GM18873 (cell line): ENCODE measurements at regions not wholly inside any gene's neighbourhood (a gene's known extent, or its start where the extent isn't known, plus 50 kb on each side); places are given as distances from the start of the nearest gene placed in this dataset.

Experiments used
- ATAC-seq: cut with Tn5 transposase; IDR thresholded peaks from one replicate; pipeline ENCODE4 v1.9.1; 2021; ENCODE audit warnings: mild to moderate bottlenecking, moderate library complexity, moderate number of reproducible peaks; ENCODE audit not compliant: unreplicated experiment, low FRiP score

DNA sequence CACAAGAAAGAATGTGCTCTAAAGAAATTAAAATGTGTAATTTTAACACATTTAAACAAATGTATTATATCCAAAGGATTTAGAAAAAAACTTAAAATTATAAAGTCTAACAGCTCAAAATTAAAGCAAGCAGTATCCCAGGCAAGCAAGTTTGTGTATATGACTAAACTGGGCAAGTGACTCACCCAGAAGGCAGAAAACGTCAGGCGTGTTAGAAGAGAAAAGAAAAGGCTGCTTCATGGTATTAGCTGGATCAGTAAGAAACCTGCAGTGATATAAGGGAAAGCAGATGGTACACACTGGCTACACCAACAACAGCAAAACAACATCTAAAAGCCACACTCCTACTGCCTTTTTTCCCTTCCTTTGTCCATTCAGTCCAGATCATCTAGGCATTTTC is 250.6 kb upstream of the NDST3 start:
- ATAC-seq, result no peak

- no peak for ATAC-seq
These were observed 250.0 kb upstream of the NDST3 start for GRCh38 chr4:117784266-117784665.

DNA sequence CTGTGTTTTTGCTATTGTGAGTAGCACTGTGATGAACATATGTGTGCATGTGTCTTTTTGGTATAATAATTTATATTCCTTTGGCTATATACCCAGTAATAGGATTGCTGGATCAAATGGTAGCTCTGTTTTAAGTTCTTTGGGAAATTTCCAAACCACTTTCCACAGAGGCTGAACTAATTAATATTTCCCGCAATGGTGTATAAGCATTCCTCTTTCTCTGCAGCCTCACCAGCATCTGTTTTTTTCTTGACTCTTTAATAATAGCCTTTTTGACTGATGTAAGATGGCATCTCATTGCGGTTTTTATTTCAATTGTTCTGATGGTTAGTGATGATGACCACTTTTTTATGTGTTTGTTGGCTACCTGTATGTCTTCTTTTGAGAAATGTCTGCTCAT is 247.7 kb upstream of the NDST3 start:
- no peak for ATAC-seq

GRCh38 chr4:117793845-117794480 is 240.3 kb upstream of the NDST3 start:
- no peak for ATAC-seq

GRCh38 chr4:117796677-117797076 is 237.6 kb upstream of the NDST3 start:
- no peak for ATAC-seq

DNA sequence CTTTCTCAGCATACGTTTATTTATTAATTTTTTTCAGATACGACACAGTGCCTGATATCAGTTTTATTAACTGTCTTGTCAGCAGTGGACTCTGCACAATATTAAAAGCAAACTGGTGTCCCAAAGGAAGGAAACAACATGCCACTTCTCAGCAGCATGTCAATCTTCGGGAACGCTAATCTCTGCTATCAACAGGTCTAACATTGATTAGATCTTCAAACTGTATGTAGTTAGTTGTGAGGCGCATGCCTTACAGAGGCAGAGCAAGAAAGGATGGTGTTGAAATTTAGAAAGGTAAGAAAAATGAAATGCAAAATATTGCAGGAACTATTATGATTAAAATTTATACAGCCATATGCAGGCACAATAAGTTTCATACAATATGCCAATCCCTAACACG is 233.7 kb upstream of the NDST3 start:
- no peak for ATAC-seq

- ATAC-seq, result no peak
These were observed 232.5 kb upstream of the NDST3 start for GRCh38 chr4:117801756-117802155.

DNA sequence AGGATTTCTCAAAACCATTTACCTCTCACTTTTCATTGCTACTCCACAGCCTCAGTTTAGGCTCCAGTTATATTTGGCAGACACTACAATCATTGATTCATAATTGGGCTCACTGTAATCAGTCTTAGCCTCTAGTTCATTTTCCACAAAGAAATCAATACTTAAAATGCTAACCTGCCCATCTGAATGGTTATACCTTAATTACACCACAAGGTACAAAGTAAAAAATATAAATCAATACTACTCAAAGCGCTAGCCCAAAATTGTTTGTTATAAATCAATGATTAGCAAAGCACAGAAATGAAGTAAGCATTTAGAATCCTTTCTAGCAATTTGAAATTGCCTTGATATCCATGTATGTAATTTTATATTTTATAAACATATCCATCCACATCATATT is 222.6 kb upstream of the NDST3 start:
- no peak for ATAC-seq

GRCh38 chr4:117814277-117815246 is 219.7 kb upstream of the NDST3 start:
- ATAC-seq, result no peak

- no peak for ATAC-seq
These were observed 217.0 kb upstream of the NDST3 start for GRCh38 chr4:117817301-117817700.

GRCh38 chr4:117821834-117822233 is 212.5 kb upstream of the NDST3 start:
- ATAC-seq, result no peak

GRCh38 chr4:117823388-117823787 is 210.9 kb upstream of the NDST3 start:
- no peak for ATAC-seq

DNA sequence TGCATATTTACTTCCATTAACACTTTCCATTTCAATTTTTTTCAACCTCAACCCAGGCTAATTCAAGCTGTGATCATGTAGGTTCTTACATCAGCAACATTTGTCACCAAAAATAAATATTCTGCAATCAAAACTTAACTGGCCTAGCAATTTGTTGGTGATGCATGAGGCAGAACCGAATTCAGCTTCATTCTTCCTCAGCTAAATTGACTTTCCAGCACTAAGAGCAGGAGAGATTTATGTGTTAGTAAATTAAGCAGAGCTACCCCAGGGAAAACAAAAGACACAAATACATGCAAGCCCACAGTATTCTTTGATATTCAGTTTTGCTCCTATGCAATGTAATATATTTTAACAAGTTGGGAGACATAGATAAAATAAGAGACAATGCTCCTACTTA is 208.7 kb upstream of the NDST3 start:
- no peak for ATAC-seq

- no peak for ATAC-seq
These were observed 203.1 kb upstream of the NDST3 start for GRCh38 chr4:117831060-117831683.

DNA sequence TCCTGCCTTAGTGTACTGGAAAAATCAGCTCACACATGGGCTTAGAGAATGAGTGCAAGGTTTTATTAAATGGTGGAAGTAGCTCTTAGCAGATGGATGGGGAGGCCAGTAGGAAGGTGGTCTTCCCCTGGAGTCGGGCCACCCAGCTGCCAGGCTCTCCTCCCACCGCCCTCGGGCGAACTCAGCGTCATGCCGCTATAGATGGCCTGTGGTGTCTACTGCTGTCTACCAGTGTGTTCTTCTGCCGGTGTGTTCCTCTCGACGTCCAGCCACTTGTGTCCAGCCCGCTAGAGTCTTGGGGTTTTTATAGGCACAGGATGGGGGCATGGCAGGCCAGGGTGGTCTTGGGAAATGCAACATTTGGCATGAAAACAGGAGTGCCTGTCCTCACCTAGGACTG is 198.7 kb upstream of the NDST3 start:
- no peak for ATAC-seq

GRCh38 chr4:117844594-117844993 is 189.7 kb upstream of the NDST3 start:
- no peak for ATAC-seq

GRCh38 chr4:117845270-117845669 is 189.0 kb upstream of the NDST3 start:
- no peak for ATAC-seq

- no peak for ATAC-seq
These were observed 186.4 kb upstream of the NDST3 start for GRCh38 chr4:117847849-117848248.

DNA sequence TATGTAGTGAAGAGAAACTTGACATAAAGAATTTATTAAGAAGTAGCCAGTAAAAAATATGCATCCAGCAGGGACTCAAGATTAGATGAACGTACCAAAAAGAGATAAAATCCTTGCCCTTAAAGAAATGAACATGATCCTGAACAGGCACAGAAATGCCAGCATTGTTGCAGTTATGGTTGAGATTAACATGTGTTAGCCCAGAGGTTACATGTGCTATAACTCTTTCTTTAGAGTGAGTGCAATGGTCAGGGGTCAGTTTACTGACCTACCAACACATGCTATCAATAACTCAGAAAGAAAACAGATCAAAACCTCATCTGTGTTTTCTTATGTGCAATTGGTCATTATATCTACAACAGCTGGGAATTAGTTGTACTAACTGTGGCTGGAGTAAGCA is 166.1 kb upstream of the NDST3 start:
- ATAC-seq, result no peak

DNA sequence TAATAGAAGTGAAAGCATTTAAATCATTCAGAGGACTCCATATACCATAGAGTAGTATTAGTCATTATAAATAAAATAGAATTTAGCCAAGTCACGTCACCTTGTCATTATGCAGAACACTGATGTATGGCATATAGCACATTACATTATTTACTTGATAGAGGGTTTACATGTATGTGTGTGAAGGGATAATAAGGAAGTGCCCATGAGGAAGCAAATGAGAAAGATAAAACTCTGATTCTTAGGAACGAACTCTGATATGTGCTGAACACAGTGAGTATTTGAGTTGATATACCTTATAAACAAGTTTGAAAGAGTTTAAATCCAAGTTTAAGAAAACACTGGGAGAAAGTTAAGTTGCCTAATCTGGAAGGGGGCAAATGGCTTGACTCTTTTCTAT is 160.5 kb upstream of the NDST3 start:
- no peak for ATAC-seq

GRCh38 chr4:117874216-117874615 is 160.1 kb upstream of the NDST3 start:
- ATAC-seq, result no peak
